ENCODE measurements at regions not wholly inside any gene's neighbourhood (a gene's known extent, or its start where the extent isn't known, plus 50 kb on each side); places are given as distances from the start of the nearest gene placed in this dataset.

DNA sequence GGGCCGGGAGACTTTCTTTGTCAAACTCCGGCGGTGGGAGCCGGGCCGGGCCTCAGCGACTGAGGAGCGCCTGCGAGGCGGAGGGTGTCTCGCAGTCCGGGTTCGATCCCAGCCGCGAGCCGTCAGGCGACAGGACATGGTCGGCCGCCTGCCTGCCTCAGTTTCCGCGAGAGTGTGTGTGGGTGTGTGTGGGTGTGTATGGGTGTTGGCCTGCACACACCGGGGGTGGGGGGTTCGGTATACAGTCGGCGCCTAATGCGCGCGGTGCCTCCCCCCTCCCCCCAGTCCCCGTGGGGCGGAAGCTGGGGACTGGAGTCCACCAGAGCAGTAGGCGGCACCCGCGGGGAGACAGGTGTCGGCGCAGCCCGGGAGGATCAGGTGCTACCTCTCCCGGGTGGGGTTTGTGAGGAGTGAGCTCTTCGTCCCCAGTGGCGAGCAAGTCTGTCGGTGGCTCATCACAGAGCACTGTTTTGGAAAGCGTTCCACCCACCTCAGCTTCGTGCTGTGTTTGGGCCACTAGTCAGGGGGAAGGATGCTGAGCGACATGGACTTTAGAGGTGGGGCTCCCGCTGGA, 246.3 kb downstream of the GOLGA6L6 start:
- CTCF ChIA-PET (ENCODE audit: partially characterized antibody), result no interaction called here
- H2BK5ac ChIP-seq (ENCODE audit: low read depth, low read length), result no peak overlapping the region
- H4K5ac ChIP-seq (ENCODE audit: insufficient read length, low read depth, low read length), result no peak overlapping the region
- H3K27me3 ChIP-seq (replicated peaks in 1 of 4; ENCODE audit: control insufficient read depth in 3 of 4, extremely low read depth in 1 of 4, insufficient read depth in 3 of 4, low read length in 3 of 4), result peaks cover 1 to 8% (median 4%) of the 10 kb centered on the region in 4 experiments; a peak in 3 of 7 replicates
- peak overlapping the region in 1 of 4 experiments; percentile 48; a peak in 3 of 8 replicates for H3K4me3 ChIP-seq (ENCODE audit: extremely low read depth in 1 of 4, insufficient read depth in 2 of 4, low read depth in 3 of 4, low read length in 4 of 4)
- H3K36me3 ChIP-seq (ENCODE audit: control insufficient read depth in 2 of 4, insufficient read depth in 4 of 4, low read length in 3 of 4), result no peaks in the 10 kb centered on the region; a peak in 1 of 8 replicates
- peak overlapping the region in 1 of 2 experiments; percentile 40; a peak in 1 of 4 replicates for H3K4me2 ChIP-seq (ENCODE audit: insufficient read depth in 1 of 2, low read depth in 2 of 2, low read length in 2 of 2)
- H3K4me1 ChIP-seq (replicated peaks in 1 of 4; ENCODE audit: control insufficient read depth in 3 of 4, insufficient read depth in 4 of 4, low read length in 3 of 4), result no peaks in the 10 kb centered on the region
- DNase-seq (ENCODE audit: low read depth in 1 of 2, low spot score in 2 of 2) (no peak), FAIRE-seq (no peak)
- H3K9me3 ChIP-seq (ENCODE audit: insufficient read depth in 2 of 2, low read depth in 1 of 2, low read length in 1 of 2), result peaks cover 7 to 32% of the 10 kb centered on the region in 2 experiments
- no peak overlapping the region for H3K14ac ChIP-seq (ENCODE audit: insufficient read length)
- H4K91ac ChIP-seq (replicated peaks; ENCODE audit: insufficient read length, low read length), result no peak overlapping the region
- POLR2A ChIA-PET (ENCODE audit: partially characterized antibody), result no interaction called here
- no peak overlapping the region for H3K23ac ChIP-seq (ENCODE audit: insufficient read length)
- no peak overlapping the region for H2BK20ac ChIP-seq (ENCODE audit: low read length)
- no peaks in the 10 kb centered on the region; the same call in 1 of the 2 replicates for H3K23me2 ChIP-seq (ENCODE audit: low read depth, low read length)
- no peak overlapping the region for H2BK120ac ChIP-seq (replicated peaks; ENCODE audit: low read depth, low read length)
- no peak overlapping the region for H3K9ac ChIP-seq (replicated peaks in 1 of 4; ENCODE audit: extremely low read depth in 1 of 4, low read depth in 3 of 4, low read length in 3 of 4)
- H2AFZ ChIP-seq (ENCODE audit: low read length), result no peak overlapping the region
- no peak overlapping the region for H2BK15ac ChIP-seq (ENCODE audit: low read length)
- no peak overlapping the region for H3K27ac ChIP-seq (ENCODE audit: low read depth, low read length)
- no peak overlapping the region for H3K4ac ChIP-seq (replicated peaks; ENCODE audit: insufficient read length, low read depth, low read length)
- no peak overlapping the region for H3K56ac ChIP-seq (replicated peaks; ENCODE audit: insufficient read length, low read depth, low read length)
- no peak overlapping the region for H2AK5ac ChIP-seq (ENCODE audit: low read depth, low read length)
- no peaks in the 10 kb centered on the region for H3K79me2 ChIP-seq (ENCODE audit: control insufficient read depth in 1 of 2, insufficient read depth in 2 of 2, low read length in 2 of 2)
- H3K18ac ChIP-seq (ENCODE audit: extremely low read depth, low read length), result no peak overlapping the region
- H4K8ac ChIP-seq (ENCODE audit: extremely low read depth, insufficient read depth, low read length), result no peak overlapping the region
- no peaks in the 10 kb centered on the region for H4K20me1 ChIP-seq (replicated peaks in 1 of 2; ENCODE audit: control insufficient read depth in 1 of 2, insufficient read depth in 2 of 2, low read length in 2 of 2)
- WGBS, 2 experiments (ENCODE audit: extremely low coverage in 1 of 2, insufficient coverage in 1 of 2, insufficient read length in 1 of 2, insufficient replicate concordance in 2 of 2, low coverage in 1 of 2, low lambda C conversion rate in 2 of 2, missing lambda C conversion rate in 1 of 2), result 73% methylated on average over 32 of the region's 43 CpGs; no CpG with 5 or more reads in 1 of the 2 experiments
- H2BK12ac ChIP-seq (ENCODE audit: low read depth, low read length), result no peak overlapping the region
- no peaks in the 10 kb centered on the region for H3K79me1 ChIP-seq (ENCODE audit: low read depth, low read length)
- TF ChIP-seq RXRA (IDR thresholded peaks at IDR 0.05; ENCODE audit: insufficient read depth, low read depth, low read length) (no peak), SP2 (IDR thresholded peaks at IDR 0.05; ENCODE audit: low read length) (no peak), SIRT6 (IDR thresholded peaks at IDR 0.05; ENCODE audit: low read length) (no peak), CEBPB (IDR thresholded peaks at IDR 0.05; ENCODE audit: low read depth, low read length) (no peak), RNF2 (IDR thresholded peaks at IDR 0.05; ENCODE audit: borderline replicate concordance, low read depth, low read length, missing control alignments, poor library complexity, severe bottlenecking) (no peak), RFX5 (IDR thresholded peaks at IDR 0.05; ENCODE audit: borderline replicate concordance, low read depth, low read length) (no peak), MAFK (IDR thresholded peaks at IDR 0.05; ENCODE audit: low read depth, low read length) (no peak), HDAC2 (IDR thresholded peaks at IDR 0.05; ENCODE audit: borderline replicate concordance in 1 of 2, low read depth in 2 of 2, low read length in 2 of 2) (no peak), SAP30 (IDR thresholded peaks at IDR 0.05; ENCODE audit: insufficient read depth, insufficient replicate concordance, low read length) (no peak), TBP (IDR thresholded peaks at IDR 0.05; ENCODE audit: low read depth, low read length) (no peak), KDM5A (IDR thresholded peaks at IDR 0.05; ENCODE audit: low read length) (no peak), BACH1 (IDR thresholded peaks at IDR 0.05; ENCODE audit: low read length) (no peak), GABPA (IDR thresholded peaks at IDR 0.05; ENCODE audit: borderline replicate concordance, insufficient read depth, low read length) (no peak), HDAC6 (IDR thresholded peaks at IDR 0.05; ENCODE audit: low read depth, low read length) (no peak)
